Gastroesophageal sphincter (tissue), 3 donors: ENCODE measurements at regions not wholly inside any gene's neighbourhood (a gene's known extent, or its start where the extent isn't known, plus 50 kb on each side); places are given as distances from the start of the nearest gene placed in this dataset.

Experiments used
- CTCF ChIP-seq, 4 experiments: fragments of 200-600 bp in 2 of 4; fragments of 450-650 bp in 2 of 4; sonication (generic) in 1 of 4; IDR thresholded peaks; one replicate each; pipeline ENCODE4 v1.5.1; 2017 to 2019; ENCODE audit warnings: antibody characterized with exemption in 4 of 4, mild to moderate bottlenecking in 2 of 4, moderate library complexity in 2 of 4
- EP300 ChIP-seq: sonication (generic); formaldehyde crosslinking; IDR thresholded peaks from one replicate; pipeline ENCODE4 v1.6.1; 2017; ENCODE audit warnings: antibody characterized with exemption, mild to moderate bottlenecking
- POLR2A ChIP-seq, 2 donors: fragments of 450-650 bp; IDR thresholded peaks; one replicate each; pipeline ENCODE4 v1.6.1; 2017; ENCODE audit warnings: antibody characterized with exemption in 2 of 2, mild to moderate bottlenecking in 2 of 2, moderate library complexity in 1 of 2
- POLR2AphosphoS5 ChIP-seq: sonication (generic); formaldehyde crosslinking; IDR thresholded peaks from one replicate; pipeline ENCODE4 v1.6.1; 2017; ENCODE audit warnings: antibody characterized with exemption

GRCh38 chr18:77905011-77905410, 655.4 kb downstream of the GALR1 start:
- no peak for TF ChIP-seq CTCF (IDR thresholded peaks at IDR 0.05)
- no peak for TF ChIP-seq POLR2AphosphoS5
- TF ChIP-seq POLR2A (IDR thresholded peaks at IDR 0.05) = no peak
- TF ChIP-seq EP300 = no peak
